SK-N-SH (cell line): ENCODE measurements at regions not wholly inside any gene's neighbourhood (a gene's known extent, or its start where the extent isn't known, plus 50 kb on each side); places are given as distances from the start of the nearest gene placed in this dataset.

Experiments
- CTCF ChIA-PET: fragments of 300-600, 350-600 bp; formaldehyde crosslinking; extraction: SDS; loops from one replicate; lab custom pipeline; 2021; lab: Yijun Ruan, JAX
- POLR2A ChIA-PET: fragments of 350-600 bp; sonication (Branson Sonifier 250); formaldehyde crosslinking; extraction: SDS; loops from one replicate; lab custom pipeline; 2020; ENCODE audit warnings: antibody characterized with exemption, inconsistent platforms; lab: Yijun Ruan, JAX
- DNase-seq: peaks from one replicate; pipeline ENCODE4 v3.0.0; 2012
- H2AFZ ChIP-seq: fragments of 200-600 bp; sonication (generic); 2 replicates; pipeline ENCODE4 v1.8.1; 2016; ENCODE audit warnings: antibody characterized with exemption, mild to moderate bottlenecking, low read depth
- H3F3A ChIP-seq: fragments of 200-600 bp; sonication (generic); replicated peaks from 2 replicates; pipeline ENCODE3; 2016; ENCODE audit warnings: antibody characterized with exemption, mild to moderate bottlenecking; ENCODE audit not compliant: insufficient read depth
- H3K27ac ChIP-seq, 2 experiments: fragments of 200-500 bp in 1 of 2; fragments of 200-600 bp in 1 of 2; sonication (Bioruptor generic) in 1 of 2; sonication (generic), shearing (Covaris generic) in 1 of 2; 2 replicates each; pipeline versions ENCODE4 v1.5.1 to v1.6.1; 2014 to 2016; ENCODE audit warnings: low read depth in 2 of 2, inconsistent platforms in 1 of 2, low read length in 1 of 2, mild to moderate bottlenecking in 1 of 2, mixed read lengths in 1 of 2
- H3K27me3 ChIP-seq: fragments of 200-600 bp; sonication (generic), shearing (Covaris generic); 2 replicates; pipeline ENCODE4 v1.6.1; 2016; ENCODE audit warnings: mixed run types; ENCODE audit not compliant: insufficient read depth
- H3K36me3 ChIP-seq, 2 experiments: fragments of 200-500 bp in 1 of 2; fragments of 200-600 bp in 1 of 2; sonication (Bioruptor generic) in 1 of 2; sonication (generic) in 1 of 2; replicated peaks in 1 of 2; 2 replicates each; pipeline versions ENCODE3 to v1.5.1; 2014 to 2016; ENCODE audit warnings: low read length in 1 of 2, mild to moderate bottlenecking in 1 of 2; ENCODE audit not compliant: insufficient read depth in 2 of 2, control insufficient read depth in 1 of 2
- H3K4me1 ChIP-seq, 2 experiments: fragments of 200-500 bp in 1 of 2; fragments of 200-600 bp in 1 of 2; sonication (Bioruptor generic) in 1 of 2; sonication (generic), shearing (Covaris generic) in 1 of 2; 2 replicates each; pipeline versions ENCODE4 v1.5.1 to v1.6.1; 2014 to 2016; ENCODE audit warnings: low read depth in 1 of 2, low read length in 1 of 2, mixed run types in 1 of 2; ENCODE audit not compliant: insufficient read depth in 2 of 2, control insufficient read depth in 1 of 2
- H3K4me2 ChIP-seq: fragments of 200-600 bp; sonication (generic), shearing (Covaris generic); 2 replicates; pipeline ENCODE4 v1.6.1; 2017; ENCODE audit warnings: mixed run types
- H3K4me3 ChIP-seq, 2 experiments: fragments of 200-500 bp in 1 of 2; fragments of 200-600 bp in 1 of 2; sonication (Bioruptor generic) in 1 of 2; sonication (generic), shearing (Covaris generic) in 1 of 2; 2 replicates each; pipeline versions ENCODE4 v1.5.1 to v1.8.1; 2014 to 2016; ENCODE audit warnings: low read depth in 2 of 2, inconsistent platforms in 1 of 2, low read length in 1 of 2, mild to moderate bottlenecking in 1 of 2, mixed read lengths in 1 of 2, moderate library complexity in 1 of 2
- H3K79me2 ChIP-seq: fragments of 200-600 bp; sonication (generic); 2 replicates; pipeline ENCODE4 v1.8.1; 2017; ENCODE audit warnings: mild to moderate bottlenecking; ENCODE audit not compliant: insufficient read depth
- H3K9ac ChIP-seq: fragments of 200-600 bp; sonication (generic); 2 replicates; pipeline ENCODE4 v1.6.1; 2017; ENCODE audit warnings: mixed run types
- H3K9me2 ChIP-seq: fragments of 200-600 bp; sonication (generic); 2 replicates; pipeline ENCODE4 v1.6.1; 2017; ENCODE audit warnings: mixed run types
- H3K9me3 ChIP-seq: fragments of 200-600 bp; sonication (generic); 2 replicates; pipeline ENCODE4 v1.6.1; 2017; ENCODE audit warnings: mixed run types, mild to moderate bottlenecking, moderate library complexity
- H4K20me1 ChIP-seq: fragments of 200-600 bp; sonication (generic); 2 replicates; pipeline ENCODE4 v1.6.1; 2017; ENCODE audit warnings: mild to moderate bottlenecking, mixed run types; ENCODE audit not compliant: insufficient read depth
- CHD2 ChIP-seq: fragments of 150-350 bp; IDR thresholded peaks from 2 replicates; pipeline ENCODE4 v1.6.1; 2018; ENCODE audit warnings: low read length; ENCODE audit not compliant: partially characterized antibody
- ELF1 ChIP-seq: IDR thresholded peaks from 2 replicates; pipeline ENCODE4 v1.4.0; 2012
- EP300 ChIP-seq, 2 experiments: IDR thresholded peaks; 2 replicates each; pipeline versions ENCODE4 v1.4.0 to v1.6.1; 2012; ENCODE audit warnings: borderline replicate concordance in 1 of 2, low read depth in 1 of 2, low read length in 1 of 2
- EZH2phosphoT487 ChIP-seq: fragments of 200-600 bp; sonication (generic); IDR thresholded peaks from 2 replicates; pipeline ENCODE4 v1.6.1; 2017; ENCODE audit warnings: low read depth, mixed run types, mild to moderate bottlenecking, antibody characterized with exemption, moderate library complexity, borderline replicate concordance
- FOSL2 ChIP-seq: IDR thresholded peaks from 2 replicates; pipeline ENCODE4 v1.4.0; 2012; ENCODE audit warnings: low read depth, mild to moderate bottlenecking, moderate library complexity, borderline replicate concordance
- FOXM1 ChIP-seq: IDR thresholded peaks from 2 replicates; pipeline ENCODE4 v1.4.0; 2012; ENCODE audit warnings: low read depth, mild to moderate bottlenecking
- GABPA ChIP-seq: IDR thresholded peaks from 2 replicates; pipeline ENCODE4 v1.4.0; 2012; ENCODE audit warnings: low read depth, mild to moderate bottlenecking
- GATA2 ChIP-seq: sonication (generic); formaldehyde crosslinking; IDR thresholded peaks from 2 replicates; pipeline ENCODE4 v1.5.0; 2020; ENCODE audit warnings: mild to moderate bottlenecking, missing genetic modification reagents
- MXI1 ChIP-seq: IDR thresholded peaks from 2 replicates; pipeline ENCODE4 v1.6.1; 2012; ENCODE audit warnings: mild to moderate bottlenecking, low read depth, low read length, improper control_type of control experiment
- NRF1 ChIP-seq: IDR thresholded peaks from 2 replicates; pipeline ENCODE4 v1.6.1; 2012; ENCODE audit warnings: low read depth, mild to moderate bottlenecking, low read length
- RCOR1 ChIP-seq: fragments of 150-350 bp; IDR thresholded peaks from 2 replicates; pipeline ENCODE4 v1.6.1; 2017; ENCODE audit warnings: antibody characterized with exemption, low read length
- RFX5 ChIP-seq: IDR thresholded peaks from 2 replicates; pipeline ENCODE4 v1.6.1; 2012; ENCODE audit warnings: mild to moderate bottlenecking, improper control_type of control experiment, low read length
- SIN3A ChIP-seq: IDR thresholded peaks from 2 replicates; pipeline ENCODE4 v1.6.1; 2012; ENCODE audit warnings: low read depth, mild to moderate bottlenecking, low read length, moderate library complexity, borderline replicate concordance
- TAF1 ChIP-seq: IDR thresholded peaks from 2 replicates; pipeline ENCODE4 v1.6.1; 2012; ENCODE audit warnings: low read depth, mild to moderate bottlenecking, low read length, moderate library complexity, borderline replicate concordance
- TCF12 ChIP-seq: IDR thresholded peaks from 2 replicates; pipeline ENCODE4 v1.4.0; 2012
- TEAD4 ChIP-seq: IDR thresholded peaks from 2 replicates; pipeline ENCODE4 v1.4.0; 2012; ENCODE audit warnings: mild to moderate bottlenecking, borderline replicate concordance; ENCODE audit not compliant: insufficient read depth
- YY1 ChIP-seq: IDR thresholded peaks from 2 replicates; pipeline ENCODE4 v1.4.0; 2012; ENCODE audit warnings: low read depth, mild to moderate bottlenecking
- WGBS: methylation state at CpG from one replicate; pipeline ENCODE4 v1.1.6; 2017; ENCODE audit warnings: low lambda C conversion rate; 5-methylcytosine and 5-hydroxymethylcytosine counted together
- TF ChIP-seq, protein P1 (sequence below): IDR thresholded peaks from 2 replicates; pipeline ENCODE4 v1.4.0; 2012; ENCODE audit warnings: low read depth, borderline replicate concordance
- TF ChIP-seq, protein P2 (sequence below): fragments of 150-350 bp; IDR thresholded peaks from 2 replicates; pipeline ENCODE4 v1.6.1; 2017; ENCODE audit warnings: antibody characterized with exemption, low read length, low read depth, borderline replicate concordance
- TF ChIP-seq, protein P3 (sequence below): IDR thresholded peaks from 2 replicates; pipeline ENCODE4 v1.4.0; 2012; ENCODE audit warnings: low read depth

DNA sequence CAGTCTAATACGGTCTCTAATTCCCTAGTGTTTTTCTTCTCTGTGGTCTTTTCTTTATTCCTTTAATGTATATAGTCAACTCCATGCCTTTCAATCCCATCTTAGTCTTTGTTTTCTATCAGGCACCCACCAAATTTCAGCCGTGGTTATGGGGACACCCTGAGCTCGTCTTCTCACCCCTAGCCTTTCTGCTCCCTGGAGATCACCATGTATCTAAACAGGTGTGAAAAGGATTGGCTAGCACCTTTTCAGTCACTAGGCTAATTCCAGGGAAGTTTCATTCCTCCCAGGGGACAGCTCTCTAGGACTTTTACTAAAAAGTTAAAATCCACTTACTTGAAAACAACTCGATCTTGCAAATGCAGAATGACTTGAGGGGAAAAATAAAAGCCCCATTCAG, 291.3 kb downstream of the ETNK1 start:
- H3K9me2 ChIP-seq: no peaks in the 10 kb centered on the region
- ChIA-PET POLR2A (no interaction called here), CTCF (no interaction called here)
- no peaks in the 10 kb centered on the region for H3K79me2 ChIP-seq
- no peaks in the 10 kb centered on the region for H4K20me1 ChIP-seq
- H3F3A ChIP-seq: no peaks in the 10 kb centered on the region
- no peak for DNase-seq
- H2AFZ ChIP-seq: no peak overlapping the region
- no peaks in the 10 kb centered on the region for H3K4me1 ChIP-seq
- no peaks in the 10 kb centered on the region; the same call in 1 of the 2 replicates for H3K27me3 ChIP-seq
- no peak overlapping the region for H3K4me3 ChIP-seq
- no peaks in the 10 kb centered on the region for H3K36me3 ChIP-seq
- no peak overlapping the region for H3K4me2 ChIP-seq
- no peaks in the 10 kb centered on the region for H3K9me3 ChIP-seq
- no peak overlapping the region for H3K9ac ChIP-seq
- no peak overlapping the region for H3K27ac ChIP-seq
- TF ChIP-seq, protein P1, sequence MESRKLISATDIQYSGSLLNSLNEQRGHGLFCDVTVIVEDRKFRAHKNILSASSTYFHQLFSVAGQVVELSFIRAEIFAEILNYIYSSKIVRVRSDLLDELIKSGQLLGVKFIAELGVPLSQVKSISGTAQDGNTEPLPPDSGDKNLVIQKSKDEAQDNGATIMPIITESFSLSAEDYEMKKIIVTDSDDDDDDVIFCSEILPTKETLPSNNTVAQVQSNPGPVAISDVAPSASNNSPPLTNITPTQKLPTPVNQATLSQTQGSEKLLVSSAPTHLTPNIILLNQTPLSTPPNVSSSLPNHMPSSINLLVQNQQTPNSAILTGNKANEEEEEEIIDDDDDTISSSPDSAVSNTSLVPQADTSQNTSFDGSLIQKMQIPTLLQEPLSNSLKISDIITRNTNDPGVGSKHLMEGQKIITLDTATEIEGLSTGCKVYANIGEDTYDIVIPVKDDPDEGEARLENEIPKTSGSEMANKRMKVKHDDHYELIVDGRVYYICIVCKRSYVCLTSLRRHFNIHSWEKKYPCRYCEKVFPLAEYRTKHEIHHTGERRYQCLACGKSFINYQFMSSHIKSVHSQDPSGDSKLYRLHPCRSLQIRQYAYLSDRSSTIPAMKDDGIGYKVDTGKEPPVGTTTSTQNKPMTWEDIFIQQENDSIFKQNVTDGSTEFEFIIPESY: no peak
- TF ChIP-seq EZH2phosphoT487: no peak
- TF ChIP-seq EP300 (IDR thresholded peaks at IDR 0.05; ENCODE audit: borderline replicate concordance in 1 of 2, low read depth in 1 of 2, low read length in 1 of 2): no peak
- TF ChIP-seq YY1: no peak
- TF ChIP-seq NRF1: no peak
- TF ChIP-seq FOXM1: no peak
- TF ChIP-seq SIN3A: no peak
- TF ChIP-seq, protein P2, sequence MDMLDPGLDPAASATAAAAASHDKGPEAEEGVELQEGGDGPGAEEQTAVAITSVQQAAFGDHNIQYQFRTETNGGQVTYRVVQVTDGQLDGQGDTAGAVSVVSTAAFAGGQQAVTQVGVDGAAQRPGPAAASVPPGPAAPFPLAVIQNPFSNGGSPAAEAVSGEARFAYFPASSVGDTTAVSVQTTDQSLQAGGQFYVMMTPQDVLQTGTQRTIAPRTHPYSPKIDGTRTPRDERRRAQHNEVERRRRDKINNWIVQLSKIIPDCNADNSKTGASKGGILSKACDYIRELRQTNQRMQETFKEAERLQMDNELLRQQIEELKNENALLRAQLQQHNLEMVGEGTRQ: no peak
- TF ChIP-seq GATA2 (CRISPR knock-in tag): no peak
- no peak for TF ChIP-seq RCOR1
- no peak for TF ChIP-seq TCF12
- no peak for TF ChIP-seq TAF1
- TF ChIP-seq CHD2: no peak
- TF ChIP-seq TEAD4: no peak
- TF ChIP-seq GABPA: no peak
- TF ChIP-seq, protein P3, sequence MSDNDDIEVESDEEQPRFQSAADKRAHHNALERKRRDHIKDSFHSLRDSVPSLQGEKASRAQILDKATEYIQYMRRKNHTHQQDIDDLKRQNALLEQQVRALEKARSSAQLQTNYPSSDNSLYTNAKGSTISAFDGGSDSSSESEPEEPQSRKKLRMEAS: no peak
- TF ChIP-seq FOSL2: no peak
- TF ChIP-seq ELF1: no peak
- no peak for TF ChIP-seq RFX5
- TF ChIP-seq MXI1: no peak
- WGBS: 39% methylated on average over 4 of the region's 4 CpGs
